ENCODE measurements at regions not wholly inside any gene's neighbourhood (a gene's known extent, or its start where the extent isn't known, plus 50 kb on each side); places are given as distances from the start of the nearest gene placed in this dataset.
"Not testable (repeated sequence)": the region's sequence is repeated elsewhere in the genome, so short reads cannot be mapped to it uniquely, and the experiment has no call there.

GRCh38 chr3:82410366-82410765 lies 648.9 kb upstream of the GBE1 start:
- DNase-seq (ENCODE audit: low spot score), result no peak

GRCh38 chr3:82409842-82410241 lies 648.4 kb upstream of the GBE1 start:
- DNase-seq (ENCODE audit: low spot score), result no peak

DNA sequence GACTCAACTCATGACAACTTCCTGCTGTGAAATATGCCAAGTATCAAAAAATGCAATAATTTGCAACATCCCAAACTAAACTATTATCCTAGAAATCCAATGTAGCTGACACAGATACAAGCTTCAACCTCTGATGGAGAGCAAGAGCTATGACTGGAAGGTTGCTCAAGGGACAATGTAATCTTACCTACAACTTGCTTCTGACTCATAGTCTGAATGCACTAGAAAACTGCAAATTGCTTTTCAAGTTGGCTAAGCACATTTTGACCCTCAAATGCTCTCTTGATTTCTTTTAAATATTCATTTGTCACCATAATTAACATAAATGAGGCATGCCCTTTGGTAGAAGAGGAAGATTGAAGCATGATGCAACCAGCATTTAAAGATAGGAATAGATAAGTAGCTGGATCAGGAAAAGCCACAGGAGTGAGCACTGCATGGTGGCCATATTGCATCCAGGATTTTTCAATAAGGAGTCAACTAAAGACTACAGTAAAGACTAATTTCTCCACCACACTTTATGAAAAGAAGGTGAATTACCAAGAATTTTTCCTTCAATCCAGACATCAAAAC lies 630.8 kb upstream of the GBE1 start:
- no peak for DNase-seq (ENCODE audit: low spot score)

GRCh38 chr3:82390868-82391267 lies 629.4 kb upstream of the GBE1 start:
- no peak for DNase-seq (ENCODE audit: low spot score)

GRCh38 chr3:82386647-82387046 lies 625.2 kb upstream of the GBE1 start:
- DNase-seq (ENCODE audit: low spot score), result no peak

DNA sequence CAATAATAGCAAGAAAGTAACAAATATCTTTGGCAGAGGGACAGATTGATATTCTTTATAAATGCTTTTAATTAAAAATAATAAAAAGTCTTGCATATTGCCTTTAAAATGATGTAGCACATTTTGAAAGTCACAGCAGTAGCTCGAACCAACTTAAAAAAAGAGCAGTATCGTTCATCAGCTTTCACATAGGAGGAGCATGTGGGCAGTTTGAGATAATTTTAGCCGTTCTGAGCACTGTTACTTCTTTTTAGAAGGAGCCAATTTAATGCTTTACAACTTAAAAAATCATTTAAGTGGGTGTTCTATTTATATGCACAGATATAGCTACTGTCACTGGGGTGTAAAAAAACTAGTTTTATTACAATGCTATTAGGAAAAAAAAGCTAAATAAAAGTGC lies 622.7 kb upstream of the GBE1 start:
- DNase-seq (ENCODE audit: low spot score), result no peak

GRCh38 chr3:82382831-82383230 lies 621.4 kb upstream of the GBE1 start:
- no peak for DNase-seq (ENCODE audit: low spot score)

GRCh38 chr3:82378392-82378791 lies 616.9 kb upstream of the GBE1 start:
- DNase-seq (ENCODE audit: low spot score), result no peak

GRCh38 chr3:82376883-82377282 lies 615.4 kb upstream of the GBE1 start:
- no peak for DNase-seq (ENCODE audit: low spot score)

- not testable (repeated sequence) for DNase-seq (ENCODE audit: low spot score)
These were observed 612.4 kb upstream of the GBE1 start for GRCh38 chr3:82373833-82374232.

DNA sequence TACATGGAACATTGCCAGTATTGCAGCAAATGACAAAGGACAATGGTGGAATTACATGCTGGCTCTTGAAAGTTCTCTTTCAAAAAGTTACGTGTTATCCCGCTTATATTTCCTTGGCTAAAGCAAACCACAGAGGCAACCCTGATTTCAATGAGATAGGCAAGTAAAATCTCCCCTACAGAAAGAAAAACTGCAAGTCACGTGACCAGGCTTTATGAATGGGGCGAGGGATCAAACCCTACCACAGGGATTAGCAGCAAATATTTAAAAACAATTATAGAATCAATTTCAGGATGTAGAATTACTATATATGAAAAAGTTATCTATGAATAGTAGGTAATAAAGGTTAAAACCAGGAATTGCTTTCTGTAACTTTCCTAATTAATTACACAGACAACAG lies 603.4 kb upstream of the GBE1 start:
- no peak for DNase-seq (ENCODE audit: low spot score)

DNA sequence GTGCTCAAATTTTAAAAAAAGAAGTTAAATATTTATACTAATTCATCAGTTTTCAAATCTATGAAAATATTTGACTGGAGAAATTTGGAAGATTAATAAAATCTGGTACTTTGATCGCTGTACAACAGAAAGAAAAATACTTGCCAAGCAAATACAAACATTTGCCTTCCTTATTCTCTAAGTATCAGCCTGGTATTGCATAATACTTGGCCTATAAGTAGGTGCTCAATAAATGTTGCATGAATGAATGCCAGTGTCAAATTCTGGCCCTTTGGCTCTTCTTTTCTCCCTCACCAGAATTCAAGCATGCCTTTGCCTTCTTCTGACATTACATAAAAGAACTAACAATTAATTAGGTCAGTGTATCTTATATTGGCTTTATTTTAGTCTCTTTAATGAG lies 601.7 kb upstream of the GBE1 start:
- no peak for DNase-seq (ENCODE audit: low spot score)

GRCh38 chr3:82355228-82355627 lies 593.8 kb upstream of the GBE1 start:
- DNase-seq (ENCODE audit: low spot score), result no peak

DNA sequence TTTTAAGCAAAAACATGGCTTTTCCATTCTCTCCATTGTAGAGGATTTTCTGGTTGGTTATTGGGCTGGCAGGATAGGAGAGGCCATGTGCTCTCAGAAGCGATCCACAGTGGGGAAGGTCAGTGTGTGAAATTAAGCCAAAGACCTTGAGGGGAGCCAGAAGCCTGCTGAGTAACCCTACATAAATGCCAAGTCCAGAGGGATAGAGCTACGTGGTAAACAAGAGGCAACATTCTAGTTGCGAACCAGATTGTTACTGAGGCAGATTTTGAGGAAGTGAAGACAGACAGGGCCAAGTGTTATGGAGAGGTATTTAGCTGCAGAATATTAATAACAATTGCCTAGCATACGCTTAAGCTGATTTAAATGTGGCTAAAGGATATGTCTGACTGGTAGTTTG lies 592.8 kb upstream of the GBE1 start:
- no peak for DNase-seq (ENCODE audit: low spot score)

GRCh38 chr3:82353306-82354171 lies 592.1 kb upstream of the GBE1 start:
- DNase-seq (ENCODE audit: low spot score), result no peak

DNA sequence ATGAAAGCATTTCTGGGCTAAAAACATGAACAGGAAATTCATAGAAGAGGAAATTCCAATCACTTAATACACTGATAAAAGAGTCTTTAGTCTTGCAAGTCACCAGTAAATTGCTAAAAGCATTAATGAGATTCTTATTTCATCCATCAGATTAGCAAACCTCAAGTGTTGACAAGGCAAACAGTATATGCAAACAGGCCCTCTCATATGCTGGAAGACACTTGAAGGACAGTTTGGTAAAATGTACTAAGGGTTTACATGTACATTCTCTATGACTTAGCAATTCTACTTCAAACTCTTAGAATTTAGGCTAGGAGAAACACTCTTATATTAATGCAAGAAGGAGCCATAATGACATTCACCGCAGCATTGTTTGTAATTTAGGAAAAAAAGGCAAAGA lies 586.1 kb upstream of the GBE1 start:
- no peak for DNase-seq (ENCODE audit: low spot score)

- no peak for DNase-seq (ENCODE audit: low spot score)
These were observed 581.1 kb upstream of the GBE1 start for GRCh38 chr3:82342521-82342920.

DNA sequence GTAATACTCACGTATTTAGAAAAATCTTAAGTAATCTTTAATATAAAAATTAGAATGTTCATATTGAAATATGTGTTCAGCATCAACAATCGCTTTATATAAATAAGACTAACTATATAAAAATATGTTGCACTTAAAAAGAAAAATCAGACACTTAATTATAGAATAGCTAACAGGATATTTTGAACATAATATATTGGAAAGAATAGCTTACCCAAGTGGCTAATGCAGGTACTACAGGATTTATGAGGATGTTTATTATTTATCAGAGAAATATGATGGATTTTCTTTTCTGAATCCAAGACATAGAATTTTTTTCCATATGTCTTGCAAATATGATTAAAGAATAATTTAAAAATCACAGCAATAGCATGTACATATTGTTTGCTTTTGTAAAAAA lies 567.9 kb upstream of the GBE1 start:
- DNase-seq (ENCODE audit: low spot score), result peak; percentile 4

DNA sequence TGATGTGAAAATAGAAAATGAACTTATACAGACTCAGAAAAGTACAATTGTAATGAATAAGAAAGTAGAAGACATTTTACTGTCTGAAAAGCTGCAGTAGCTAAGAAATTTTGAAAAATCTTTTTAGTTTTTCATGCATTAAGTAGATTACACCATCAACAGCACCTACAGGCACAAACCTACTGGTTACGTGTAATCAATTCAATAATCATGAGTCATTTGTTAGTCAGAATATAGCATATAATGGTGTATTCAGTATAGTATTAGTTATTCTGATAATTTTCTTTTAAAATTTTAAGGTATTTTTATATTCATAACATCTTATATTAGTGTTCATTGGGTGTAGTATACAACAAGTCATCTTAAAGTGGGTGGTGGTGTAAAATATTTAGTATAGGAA lies 550.5 kb upstream of the GBE1 start:
- no peak for DNase-seq (ENCODE audit: low spot score)

DNA sequence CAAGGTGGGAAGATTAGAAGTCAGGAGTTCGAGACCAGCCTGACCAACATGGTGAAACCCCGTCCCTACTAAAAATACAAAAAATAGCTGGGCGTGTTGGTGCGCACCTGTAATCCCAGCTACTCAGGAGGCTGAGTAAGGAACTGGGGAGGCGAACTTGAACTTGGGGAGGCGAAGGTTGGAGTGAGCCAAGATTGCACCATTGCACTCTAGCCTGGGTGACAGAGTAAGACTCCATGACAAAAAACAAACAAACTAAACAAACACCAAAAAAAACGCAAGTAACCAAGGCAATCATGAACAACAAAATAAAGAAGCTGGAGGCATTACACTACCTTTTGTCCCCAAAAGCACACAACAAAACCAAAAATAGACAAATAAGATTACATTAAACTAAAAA lies 547.3 kb upstream of the GBE1 start:
- no peak for DNase-seq (ENCODE audit: low spot score)

GRCh38 chr3:82306189-82306588 lies 544.7 kb upstream of the GBE1 start:
- no peak for DNase-seq (ENCODE audit: low spot score)

DNA sequence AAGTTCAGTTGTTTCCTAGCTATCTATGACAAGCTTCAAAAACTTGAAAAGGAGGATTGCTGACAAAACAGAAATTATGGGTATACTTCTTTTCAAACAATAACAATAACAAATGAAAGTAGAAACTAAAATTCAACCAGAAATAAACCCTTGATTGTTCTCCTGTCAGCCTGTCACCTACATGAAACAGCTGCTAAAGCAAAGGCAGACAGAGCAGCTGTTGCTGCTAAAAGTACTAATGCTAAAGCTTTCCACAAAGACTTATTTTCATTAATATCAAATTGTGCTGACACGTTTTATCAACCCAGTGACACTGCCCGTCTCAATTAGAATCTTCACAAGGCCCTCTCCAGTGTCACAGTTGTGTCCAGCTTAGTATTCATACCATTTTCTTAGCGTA lies 533.2 kb upstream of the GBE1 start:
- no peak for DNase-seq (ENCODE audit: low spot score)

- DNase-seq (ENCODE audit: low spot score), result no peak
These were observed 532.4 kb upstream of the GBE1 start for GRCh38 chr3:82293867-82294266.

GRCh38 chr3:82293435-82293834 lies 532.0 kb upstream of the GBE1 start:
- no peak for DNase-seq (ENCODE audit: low spot score)

Measured in kidney capillary endothelial cell (primary cell).